ENCODE measurements at regions not wholly inside any gene's neighbourhood (a gene's known extent, or its start where the extent isn't known, plus 50 kb on each side); places are given as distances from the start of the nearest gene placed in this dataset.

- DNase-seq (ENCODE audit: low read depth): no peak
- H3K4me3 ChIP-seq (ENCODE audit: control insufficient read depth, low read depth, low read length): no peak overlapping the region
- no peak for TF ChIP-seq CTCF (IDR thresholded peaks at IDR 0.05; ENCODE audit: control insufficient read depth, insufficient read depth, low read depth, low read length, missing control alignments)
Measured at GRCh38 chr11:115927823-115928329, 423.7 kb upstream of the CADM1 start.

- H3K4me3 ChIP-seq (ENCODE audit: control insufficient read depth, low read depth, low read length): no peak overlapping the region
- TF ChIP-seq CTCF (IDR thresholded peaks at IDR 0.05; ENCODE audit: control insufficient read depth, insufficient read depth, low read depth, low read length, missing control alignments): no peak
- DNase-seq (ENCODE audit: low read depth): no peak
Measured at GRCh38 chr11:115926601-115927000, 422.4 kb upstream of the CADM1 start.

- no peak for TF ChIP-seq CTCF (IDR thresholded peaks at IDR 0.05; ENCODE audit: control insufficient read depth, insufficient read depth, low read depth, low read length, missing control alignments)
- H3K4me3 ChIP-seq (ENCODE audit: control insufficient read depth, low read depth, low read length): no peak overlapping the region
- no peak for DNase-seq (ENCODE audit: low read depth)
Measured at GRCh38 chr11:115926138-115926537, 421.9 kb upstream of the CADM1 start.

GRCh38 chr11:115925568-115926090 lies 421.4 kb upstream of the CADM1 start:
- H3K4me3 ChIP-seq (ENCODE audit: control insufficient read depth, low read depth, low read length): no peak overlapping the region
- DNase-seq (ENCODE audit: low read depth): no peak
- no peak for TF ChIP-seq CTCF (IDR thresholded peaks at IDR 0.05; ENCODE audit: control insufficient read depth, insufficient read depth, low read depth, low read length, missing control alignments)

- DNase-seq (ENCODE audit: low read depth): no peak
- TF ChIP-seq CTCF (IDR thresholded peaks at IDR 0.05; ENCODE audit: control insufficient read depth, insufficient read depth, low read depth, low read length, missing control alignments): no peak
- no peak overlapping the region for H3K4me3 ChIP-seq (ENCODE audit: control insufficient read depth, low read depth, low read length)
Measured at GRCh38 chr11:115924744-115925567, 420.7 kb upstream of the CADM1 start.

GRCh38 chr11:115922876-115923275 lies 418.7 kb upstream of the CADM1 start:
- TF ChIP-seq CTCF (IDR thresholded peaks at IDR 0.05; ENCODE audit: control insufficient read depth, insufficient read depth, low read depth, low read length, missing control alignments): no peak
- no peak for DNase-seq (ENCODE audit: low read depth)
- no peak overlapping the region for H3K4me3 ChIP-seq (ENCODE audit: control insufficient read depth, low read depth, low read length)

Measured in AG09309 (cell line).